Tibial nerve (tissue), 3 donors: ENCODE measurements at regions not wholly inside any gene's neighbourhood (a gene's known extent, or its start where the extent isn't known, plus 50 kb on each side); places are given as distances from the start of the nearest gene placed in this dataset.

Experiments
- POLR2A ChIP-seq, 2 donors: fragments of 450-650 bp; IDR thresholded peaks; one replicate each; pipeline ENCODE4 v1.6.1; 2017; ENCODE audit warnings: antibody characterized with exemption in 2 of 2, mild to moderate bottlenecking in 2 of 2, moderate library complexity in 2 of 2
- TF ChIP-seq, protein P1 (sequence below), 5 experiments: fragments of 200-600 bp in 3 of 5; fragments of 450-650 bp in 2 of 5; sonication (generic) in 3 of 5; IDR thresholded peaks; one replicate each; pipeline ENCODE4 v1.5.1; 2016 to 2019; ENCODE audit warnings: antibody characterized with exemption in 5 of 5, mild to moderate bottlenecking in 3 of 5, moderate library complexity in 2 of 5

DNA sequence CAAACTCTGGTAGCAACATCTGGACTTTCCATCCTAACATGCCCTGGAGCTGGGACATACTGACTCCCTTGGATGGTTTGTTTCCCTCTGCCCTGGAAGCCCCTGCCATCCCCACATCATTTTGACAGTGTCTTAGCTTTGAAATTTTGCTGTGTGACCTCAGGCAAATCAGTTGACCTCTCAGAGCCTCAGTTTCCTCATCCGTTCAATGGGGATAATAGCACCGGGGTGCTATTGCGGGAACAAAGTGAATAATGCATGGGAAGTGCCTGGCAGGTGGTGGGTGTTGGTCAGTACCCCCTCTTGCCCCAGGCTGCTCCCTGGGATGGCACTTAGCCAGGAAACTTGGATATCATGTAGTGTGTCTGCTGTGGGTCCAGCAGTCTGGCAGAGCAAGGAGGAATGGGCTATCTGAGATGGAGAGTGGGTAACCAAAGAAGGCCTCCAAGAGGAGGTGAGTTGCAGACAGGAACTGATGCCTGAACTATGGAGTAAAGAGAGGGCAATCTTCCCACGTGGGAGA is 88.6 kb downstream of the MRPL14 start:
- TF ChIP-seq, protein P1, sequence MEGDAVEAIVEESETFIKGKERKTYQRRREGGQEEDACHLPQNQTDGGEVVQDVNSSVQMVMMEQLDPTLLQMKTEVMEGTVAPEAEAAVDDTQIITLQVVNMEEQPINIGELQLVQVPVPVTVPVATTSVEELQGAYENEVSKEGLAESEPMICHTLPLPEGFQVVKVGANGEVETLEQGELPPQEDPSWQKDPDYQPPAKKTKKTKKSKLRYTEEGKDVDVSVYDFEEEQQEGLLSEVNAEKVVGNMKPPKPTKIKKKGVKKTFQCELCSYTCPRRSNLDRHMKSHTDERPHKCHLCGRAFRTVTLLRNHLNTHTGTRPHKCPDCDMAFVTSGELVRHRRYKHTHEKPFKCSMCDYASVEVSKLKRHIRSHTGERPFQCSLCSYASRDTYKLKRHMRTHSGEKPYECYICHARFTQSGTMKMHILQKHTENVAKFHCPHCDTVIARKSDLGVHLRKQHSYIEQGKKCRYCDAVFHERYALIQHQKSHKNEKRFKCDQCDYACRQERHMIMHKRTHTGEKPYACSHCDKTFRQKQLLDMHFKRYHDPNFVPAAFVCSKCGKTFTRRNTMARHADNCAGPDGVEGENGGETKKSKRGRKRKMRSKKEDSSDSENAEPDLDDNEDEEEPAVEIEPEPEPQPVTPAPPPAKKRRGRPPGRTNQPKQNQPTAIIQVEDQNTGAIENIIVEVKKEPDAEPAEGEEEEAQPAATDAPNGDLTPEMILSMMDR (IDR thresholded peaks at IDR 0.05), result no peak
- TF ChIP-seq POLR2A (IDR thresholded peaks at IDR 0.05), result no peak
